Brain microvascular endothelial cell (primary cell): ENCODE measurements at regions not wholly inside any gene's neighbourhood (a gene's known extent, or its start where the extent isn't known, plus 50 kb on each side); places are given as distances from the start of the nearest gene placed in this dataset.
A peak's percentile ranks its signal among the peaks of the same experiment; 100 is the strongest.

Experiments used
- DNase-seq: peaks from one replicate; pipeline ENCODE4 v3.0.0-alpha.2; 2020
- H3K27ac ChIP-seq: fragments of 250-450 bp; sonication (Bioruptor Pico); 2 replicates; pipeline ENCODE4 v1.5.1; 2020; ENCODE audit warnings: mild to moderate bottlenecking, moderate library complexity
- H3K27me3 ChIP-seq: fragments of 250-450 bp; sonication (Bioruptor Pico); replicated peaks from 2 replicates; pipeline ENCODE4 v1.5.1; 2020; ENCODE audit warnings: mild to moderate bottlenecking
- H3K36me3 ChIP-seq: fragments of 250-450 bp; sonication (Bioruptor Pico); replicated peaks from 2 replicates; pipeline ENCODE4 v1.5.1; 2020; ENCODE audit warnings: mild to moderate bottlenecking
- H3K4me3 ChIP-seq: 2 replicates; pipeline ENCODE4 v1.5.1; 2011; ENCODE audit warnings: low read depth, mild to moderate bottlenecking, control low read depth, low read length, moderate library complexity
- CTCF ChIP-seq: IDR thresholded peaks from 2 replicates; pipeline ENCODE4 v1.5.1; 2011; ENCODE audit warnings: low read depth, mild to moderate bottlenecking, moderate library complexity, low read length, control low read depth, inconsistent platforms; ENCODE audit errors: missing control alignments
- in situ Hi-C: cut with HindIII; loops from 2 replicates; pipeline ENCODE4 v1.10.0; 2017; ENCODE audit warnings: low sequenced_read_pairs, low pct_ligation_motif_present

DNA sequence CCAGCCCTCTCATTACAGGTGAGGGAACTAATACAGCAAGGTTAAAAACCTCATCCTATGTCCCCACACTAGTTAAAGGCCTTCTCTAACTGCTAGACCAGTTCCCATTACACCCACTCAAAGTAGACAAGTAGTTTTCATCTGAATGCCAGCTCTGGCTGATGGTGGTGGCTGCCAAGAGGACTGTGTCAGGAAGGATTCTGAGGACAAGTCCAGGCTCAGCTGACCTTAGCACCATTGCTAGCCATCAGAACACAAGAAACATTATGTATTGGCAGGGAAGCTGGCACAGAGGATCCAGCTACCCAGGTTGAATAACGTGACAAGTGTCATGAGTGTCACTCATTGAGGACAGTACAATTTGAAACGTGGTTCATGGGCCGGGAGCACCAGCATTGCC is 163.4 kb downstream of the HSD17B3 start:
- no peaks in the 10 kb centered on the region for H3K27me3 ChIP-seq
- in situ Hi-C loops = no loop called here
- no peak for TF ChIP-seq CTCF
- H3K36me3 ChIP-seq = no peaks in the 10 kb centered on the region
- DNase-seq = no peak
- H3K4me3 ChIP-seq = no peak overlapping the region
- H3K27ac ChIP-seq = no peak overlapping the region

- no peak overlapping the region for H3K27ac ChIP-seq
- no peaks in the 10 kb centered on the region for H3K36me3 ChIP-seq
- in situ Hi-C loops = no loop called here
- no peak for TF ChIP-seq CTCF
- H3K27me3 ChIP-seq = no peaks in the 10 kb centered on the region
- DNase-seq = peak; percentile 16
- H3K4me3 ChIP-seq = peak overlapping the region; percentile 20
These were observed 164.1 kb downstream of the HSD17B3 start for GRCh38 chr9:96137671-96138429.

- H3K36me3 ChIP-seq = no peaks in the 10 kb centered on the region
- H3K27ac ChIP-seq = no peak overlapping the region
- TF ChIP-seq CTCF = no peak
- DNase-seq = peak; percentile 70
- in situ Hi-C loops = no loop called here
- H3K4me3 ChIP-seq = peak overlapping the region; percentile 20
- no peaks in the 10 kb centered on the region for H3K27me3 ChIP-seq
These were observed 164.8 kb downstream of the HSD17B3 start for GRCh38 chr9:96136992-96137670.

- no peak for TF ChIP-seq CTCF
- DNase-seq = no peak
- Histone ChIP-seq H3K27me3 (no peaks in the 10 kb centered on the region), H3K27ac (no peak overlapping the region), H3K36me3 (no peaks in the 10 kb centered on the region), H3K4me3 (no peak overlapping the region)
- in situ Hi-C loops = no loop called here
These were observed 166.2 kb downstream of the HSD17B3 start for GRCh38 chr9:96135753-96136290.

GRCh38 chr9:96135076-96135752 is 166.8 kb downstream of the HSD17B3 start:
- Histone ChIP-seq H3K27ac (no peak overlapping the region), H3K36me3 (no peaks in the 10 kb centered on the region), H3K27me3 (no peaks in the 10 kb centered on the region), H3K4me3 (no peak overlapping the region)
- DNase-seq = no peak
- in situ Hi-C loops = no loop called here
- TF ChIP-seq CTCF = no peak
